ENCODE measurements at regions not wholly inside any gene's neighbourhood (a gene's known extent, or its start where the extent isn't known, plus 50 kb on each side); places are given as distances from the start of the nearest gene placed in this dataset.

DNA sequence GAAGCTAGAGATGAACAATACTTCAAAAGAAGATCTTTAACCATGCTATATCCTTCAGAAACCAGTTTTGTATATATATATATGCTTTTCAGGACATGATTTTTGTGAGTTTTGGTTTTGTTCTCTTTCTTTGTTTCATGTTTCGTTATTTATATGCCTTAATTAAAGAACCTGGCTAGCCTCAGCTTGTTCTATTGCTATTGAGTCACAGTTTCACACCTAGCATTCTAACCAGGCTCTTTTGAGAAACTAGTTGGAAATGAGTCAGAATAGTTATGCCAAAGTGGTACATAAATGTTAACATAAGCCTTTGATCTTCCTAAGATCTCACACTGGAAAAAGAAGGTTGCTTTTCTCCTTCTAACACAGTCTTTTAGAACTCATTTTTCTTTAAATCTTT lies 1925.2 kb downstream of the OLFM4 start:
- H3K27me3 ChIP-seq (ENCODE audit: control insufficient read depth, insufficient read depth, low read length) = no peaks in the 10 kb centered on the region
- no peak overlapping the region for H3K4me3 ChIP-seq (ENCODE audit: low read depth, low read length)
- H3K27ac ChIP-seq (ENCODE audit: low read depth, low read length) = no peak overlapping the region
- no peak for DNase-seq (ENCODE audit: low read depth in 4 of 6, low spot score in 6 of 6)
- H3K36me3 ChIP-seq (ENCODE audit: control insufficient read depth, insufficient read depth, low read length) = no peaks in the 10 kb centered on the region
- WGBS (ENCODE audit: insufficient coverage) = no CpG with 5 or more reads among the region's 1 CpG
- no peaks in the 10 kb centered on the region for H3K4me1 ChIP-seq (ENCODE audit: control insufficient read depth, insufficient read depth, low read length)
- no peaks in the 10 kb centered on the region for H3K9me3 ChIP-seq (ENCODE audit: control insufficient read depth, insufficient read depth, low read length)

DNA sequence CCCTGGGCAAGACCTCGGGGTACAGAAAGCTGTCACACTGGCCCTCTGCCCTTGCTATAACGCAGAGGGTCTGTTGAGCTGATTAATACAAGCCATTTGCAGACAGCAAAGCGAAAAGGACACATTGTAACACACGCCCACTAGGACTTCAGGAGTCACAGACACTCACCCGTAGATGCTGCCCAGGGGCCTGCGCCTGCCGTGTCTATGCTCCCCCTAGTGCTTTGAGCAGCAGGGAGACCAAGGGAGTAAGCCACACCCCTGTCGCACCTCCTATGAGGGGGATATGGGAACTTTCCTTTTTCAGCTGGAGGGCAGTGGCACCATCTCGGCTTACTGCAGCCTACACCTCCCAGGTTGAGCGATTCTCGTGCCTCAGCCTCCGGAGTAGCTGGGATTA lies 1930.2 kb downstream of the OLFM4 start:
- Histone ChIP-seq H3K9me3 (ENCODE audit: control insufficient read depth, insufficient read depth, low read length) (no peaks in the 10 kb centered on the region), H3K27ac (ENCODE audit: low read depth, low read length) (no peak overlapping the region), H3K4me1 (ENCODE audit: control insufficient read depth, insufficient read depth, low read length) (no peaks in the 10 kb centered on the region), H3K36me3 (ENCODE audit: control insufficient read depth, insufficient read depth, low read length) (no peaks in the 10 kb centered on the region), H3K27me3 (ENCODE audit: control insufficient read depth, insufficient read depth, low read length) (no peaks in the 10 kb centered on the region), H3K4me3 (ENCODE audit: low read depth, low read length) (no peak overlapping the region)
- DNase-seq (ENCODE audit: low read depth in 4 of 6, low spot score in 6 of 6) = no peak
- whole genome bisulfite sequencing (ENCODE audit: insufficient coverage) = 95% methylated on average over 12 of the region's 12 CpGs

DNA sequence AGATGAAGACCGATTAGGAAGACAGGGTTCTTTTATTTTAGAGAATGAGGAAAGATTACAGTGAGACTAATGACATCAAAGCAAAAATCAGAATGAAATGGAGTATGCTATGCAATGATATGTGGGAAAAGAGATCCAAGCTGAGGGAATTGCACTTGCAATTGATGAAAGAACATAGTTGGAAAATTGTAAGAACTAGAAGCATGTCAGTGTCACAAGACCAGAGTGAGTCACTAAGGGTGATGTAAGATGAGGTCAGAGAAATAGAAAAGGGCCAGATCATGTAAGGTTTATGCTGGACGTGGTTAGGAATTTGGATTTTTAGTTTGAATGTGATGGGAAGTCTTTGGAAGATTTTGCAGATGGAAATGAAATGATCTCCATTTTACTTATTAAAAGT lies 1937.3 kb downstream of the OLFM4 start:
- no peak overlapping the region for H3K4me3 ChIP-seq (ENCODE audit: low read depth, low read length)
- no peak for DNase-seq (ENCODE audit: low read depth in 4 of 6, low spot score in 6 of 6)
- H3K9me3 ChIP-seq (ENCODE audit: control insufficient read depth, insufficient read depth, low read length) = no peaks in the 10 kb centered on the region
- WGBS (ENCODE audit: insufficient coverage) = 100% methylated on average over 1 of the region's 2 CpGs
- no peaks in the 10 kb centered on the region for H3K36me3 ChIP-seq (ENCODE audit: control insufficient read depth, insufficient read depth, low read length)
- no peaks in the 10 kb centered on the region for H3K4me1 ChIP-seq (ENCODE audit: control insufficient read depth, insufficient read depth, low read length)
- no peaks in the 10 kb centered on the region for H3K27me3 ChIP-seq (ENCODE audit: control insufficient read depth, insufficient read depth, low read length)
- H3K27ac ChIP-seq (ENCODE audit: low read depth, low read length) = no peak overlapping the region

DNA sequence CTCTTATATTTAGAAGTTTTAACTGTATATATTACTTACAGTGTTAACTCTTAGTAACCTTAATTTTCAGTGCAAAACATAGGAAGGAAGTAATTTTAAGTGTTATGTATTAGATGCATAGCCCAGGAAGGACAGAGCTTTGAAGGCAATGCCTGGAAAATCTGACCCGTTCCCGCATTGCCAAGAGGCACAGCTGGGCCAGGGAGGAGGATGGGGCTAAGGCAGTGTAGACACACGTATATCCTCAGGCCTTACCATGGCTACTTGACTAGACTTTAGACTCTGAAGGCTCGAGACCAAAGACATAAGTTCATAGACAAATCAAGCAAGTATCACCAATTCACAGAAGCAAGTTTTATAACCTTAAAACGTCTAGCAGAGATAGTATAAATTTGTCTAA lies 1944.2 kb downstream of the OLFM4 start:
- no peak for DNase-seq (ENCODE audit: low read depth in 4 of 6, low spot score in 6 of 6)
- H3K27me3 ChIP-seq (ENCODE audit: control insufficient read depth, insufficient read depth, low read length) = no peaks in the 10 kb centered on the region
- no peaks in the 10 kb centered on the region for H3K4me1 ChIP-seq (ENCODE audit: control insufficient read depth, insufficient read depth, low read length)
- no peak overlapping the region for H3K4me3 ChIP-seq (ENCODE audit: low read depth, low read length)
- no peaks in the 10 kb centered on the region for H3K9me3 ChIP-seq (ENCODE audit: control insufficient read depth, insufficient read depth, low read length)
- no peaks in the 10 kb centered on the region for H3K36me3 ChIP-seq (ENCODE audit: control insufficient read depth, insufficient read depth, low read length)
- no peak overlapping the region for H3K27ac ChIP-seq (ENCODE audit: low read depth, low read length)
- WGBS (ENCODE audit: insufficient coverage) = 96% methylated on average over 4 of the region's 5 CpGs

DNA sequence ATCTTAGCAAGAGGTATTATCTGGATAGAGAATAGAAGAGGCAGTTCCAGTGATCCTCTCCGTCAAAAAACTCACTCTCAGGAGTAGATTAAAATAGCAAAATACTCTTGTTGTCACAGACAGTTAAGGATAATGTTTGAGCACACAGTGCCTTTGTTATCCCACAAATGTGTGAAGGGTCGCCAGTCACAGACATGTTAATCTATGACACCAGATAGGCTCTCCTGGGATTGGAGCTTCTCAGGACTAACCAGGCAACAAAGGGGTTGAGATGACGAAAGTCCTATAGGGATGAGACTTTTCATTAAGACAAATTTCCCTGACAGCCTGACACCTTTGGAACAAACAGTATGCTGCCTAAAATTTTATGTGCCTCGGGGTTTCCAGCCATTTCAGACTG lies 1947.1 kb downstream of the OLFM4 start:
- no peak for DNase-seq (ENCODE audit: low read depth in 4 of 6, low spot score in 6 of 6)
- WGBS (ENCODE audit: insufficient coverage) = 92% methylated on average over 2 of the region's 4 CpGs
- H3K36me3 ChIP-seq (ENCODE audit: control insufficient read depth, insufficient read depth, low read length) = no peaks in the 10 kb centered on the region
- no peak overlapping the region for H3K4me3 ChIP-seq (ENCODE audit: low read depth, low read length)
- no peaks in the 10 kb centered on the region for H3K9me3 ChIP-seq (ENCODE audit: control insufficient read depth, insufficient read depth, low read length)
- H3K27me3 ChIP-seq (ENCODE audit: control insufficient read depth, insufficient read depth, low read length) = no peaks in the 10 kb centered on the region
- no peaks in the 10 kb centered on the region for H3K4me1 ChIP-seq (ENCODE audit: control insufficient read depth, insufficient read depth, low read length)
- H3K27ac ChIP-seq (ENCODE audit: low read depth, low read length) = no peak overlapping the region

DNA sequence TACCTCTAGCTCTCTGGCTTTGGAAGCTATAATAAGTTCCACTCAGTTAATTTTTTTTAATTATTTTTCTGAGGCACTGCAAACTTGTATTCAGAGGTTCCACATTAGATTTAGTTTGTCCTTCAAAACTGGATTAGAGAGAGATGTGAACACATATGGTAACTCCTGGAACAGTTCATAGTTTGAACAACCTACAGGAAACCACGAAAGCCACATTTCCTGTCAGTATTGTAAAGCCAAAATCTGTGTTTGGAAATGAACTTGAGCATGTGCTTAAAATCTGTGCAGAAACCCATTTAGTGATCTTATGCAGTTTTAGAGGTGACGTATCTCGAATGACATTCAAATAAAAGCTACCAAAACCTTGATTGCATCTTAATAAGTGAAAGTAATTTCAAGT lies 1952.0 kb downstream of the OLFM4 start:
- no CpG with 5 or more reads among the region's 3 CpGs for WGBS (ENCODE audit: insufficient coverage)
- Histone ChIP-seq H3K27ac (ENCODE audit: low read depth, low read length) (no peak overlapping the region), H3K27me3 (ENCODE audit: control insufficient read depth, insufficient read depth, low read length) (no peaks in the 10 kb centered on the region), H3K4me1 (ENCODE audit: control insufficient read depth, insufficient read depth, low read length) (no peaks in the 10 kb centered on the region), H3K36me3 (ENCODE audit: control insufficient read depth, insufficient read depth, low read length) (no peaks in the 10 kb centered on the region), H3K9me3 (ENCODE audit: control insufficient read depth, insufficient read depth, low read length) (no peaks in the 10 kb centered on the region), H3K4me3 (ENCODE audit: low read depth, low read length) (no peak overlapping the region)
- DNase-seq (ENCODE audit: low read depth in 4 of 6, low spot score in 6 of 6) = peak in 1 of 6 donors; percentile 18

DNA sequence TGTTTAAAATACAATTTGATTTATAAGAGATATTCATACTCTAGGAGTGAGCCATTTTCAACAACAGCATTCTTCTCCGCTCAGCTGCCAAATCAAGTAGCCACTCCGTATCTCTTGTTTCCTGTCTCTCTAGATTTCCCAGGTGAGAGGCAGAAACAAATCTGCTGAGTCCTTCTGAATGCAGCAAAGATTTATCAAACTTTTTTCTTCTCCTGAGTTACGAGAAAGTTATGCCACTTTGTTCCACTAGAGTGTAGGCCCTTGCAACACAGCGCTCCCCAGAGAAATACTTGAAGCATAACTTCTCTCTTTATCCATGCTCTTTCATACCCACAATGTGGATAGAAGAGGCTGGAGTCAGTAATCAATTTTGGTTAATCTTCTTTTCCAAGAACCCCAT lies 1960.8 kb downstream of the OLFM4 start:
- H3K27me3 ChIP-seq (ENCODE audit: control insufficient read depth, insufficient read depth, low read length) = no peaks in the 10 kb centered on the region
- H3K9me3 ChIP-seq (ENCODE audit: control insufficient read depth, insufficient read depth, low read length) = no peaks in the 10 kb centered on the region
- no peak for DNase-seq (ENCODE audit: low read depth in 4 of 6, low spot score in 6 of 6)
- H3K4me3 ChIP-seq (ENCODE audit: low read depth, low read length) = no peak overlapping the region
- 89% methylated on average over 3 of the region's 4 CpGs for WGBS (ENCODE audit: insufficient coverage)
- no peaks in the 10 kb centered on the region for H3K36me3 ChIP-seq (ENCODE audit: control insufficient read depth, insufficient read depth, low read length)
- H3K27ac ChIP-seq (ENCODE audit: low read depth, low read length) = no peak overlapping the region
- H3K4me1 ChIP-seq (ENCODE audit: control insufficient read depth, insufficient read depth, low read length) = no peaks in the 10 kb centered on the region

DNA sequence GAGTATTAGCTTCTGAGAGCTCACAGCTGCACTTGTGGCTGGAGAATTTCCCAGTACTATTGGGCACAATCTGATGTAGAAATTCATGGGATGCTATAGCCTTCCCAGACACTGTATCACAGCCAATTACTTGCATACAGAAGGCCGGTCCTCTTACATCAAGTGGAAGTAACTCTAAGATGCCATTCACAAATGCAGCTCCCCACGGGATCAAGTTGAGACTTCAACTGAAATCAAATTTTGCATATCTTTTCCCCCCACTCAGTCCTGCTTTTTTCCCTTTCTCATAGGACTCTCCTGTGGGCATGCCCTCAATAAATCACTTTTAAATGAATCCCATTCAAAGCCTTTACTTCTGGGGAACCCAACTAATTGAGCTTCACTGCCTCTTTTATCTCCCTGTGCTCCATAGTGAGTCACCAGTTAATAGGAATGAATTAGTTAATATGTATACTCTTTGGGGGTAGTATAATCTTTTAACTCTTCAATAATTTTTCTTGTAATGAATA lies 1970.8 kb downstream of the OLFM4 start:
- H3K27ac ChIP-seq (ENCODE audit: low read depth, low read length) = no peak overlapping the region
- H3K4me1 ChIP-seq (ENCODE audit: control insufficient read depth, insufficient read depth, low read length) = no peaks in the 10 kb centered on the region
- 41% methylated on average over 2 of the region's 2 CpGs for WGBS (ENCODE audit: insufficient coverage)
- no peak overlapping the region for H3K4me3 ChIP-seq (ENCODE audit: low read depth, low read length)
- DNase-seq (ENCODE audit: low read depth in 4 of 6, low spot score in 6 of 6) = peak in 1 of 6 donors; percentile 2
- H3K36me3 ChIP-seq (ENCODE audit: control insufficient read depth, insufficient read depth, low read length) = no peaks in the 10 kb centered on the region
- H3K9me3 ChIP-seq (ENCODE audit: control insufficient read depth, insufficient read depth, low read length) = no peaks in the 10 kb centered on the region
- no peaks in the 10 kb centered on the region for H3K27me3 ChIP-seq (ENCODE audit: control insufficient read depth, insufficient read depth, low read length)

DNA sequence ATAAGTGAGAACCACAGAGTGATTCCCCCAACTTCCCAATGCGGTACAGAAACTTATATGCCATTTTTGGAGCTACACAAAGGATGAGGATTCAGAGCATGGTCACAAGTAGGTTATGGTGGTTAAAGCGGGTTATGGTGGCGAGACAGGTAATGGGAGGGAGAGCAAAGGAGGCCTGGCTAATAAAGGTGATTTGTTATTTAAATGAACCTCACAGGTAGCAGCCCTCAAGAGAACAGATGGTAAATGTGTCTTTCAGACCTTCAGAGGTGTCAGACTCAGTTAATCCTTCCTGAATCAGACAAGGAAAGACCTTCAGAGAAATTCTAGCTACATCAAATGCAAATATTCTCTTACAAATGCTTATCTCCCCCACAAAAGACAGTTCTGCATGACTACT lies 1971.4 kb downstream of the OLFM4 start:
- Histone ChIP-seq H3K27ac (ENCODE audit: low read depth, low read length) (no peak overlapping the region), H3K9me3 (ENCODE audit: control insufficient read depth, insufficient read depth, low read length) (no peaks in the 10 kb centered on the region), H3K4me3 (ENCODE audit: low read depth, low read length) (no peak overlapping the region), H3K36me3 (ENCODE audit: control insufficient read depth, insufficient read depth, low read length) (no peaks in the 10 kb centered on the region), H3K27me3 (ENCODE audit: control insufficient read depth, insufficient read depth, low read length) (no peaks in the 10 kb centered on the region), H3K4me1 (ENCODE audit: control insufficient read depth, insufficient read depth, low read length) (no peaks in the 10 kb centered on the region)
- 88% methylated on average over 3 of the region's 3 CpGs for WGBS (ENCODE audit: insufficient coverage)
- DNase-seq (ENCODE audit: low read depth in 4 of 6, low spot score in 6 of 6) = no peak

DNA sequence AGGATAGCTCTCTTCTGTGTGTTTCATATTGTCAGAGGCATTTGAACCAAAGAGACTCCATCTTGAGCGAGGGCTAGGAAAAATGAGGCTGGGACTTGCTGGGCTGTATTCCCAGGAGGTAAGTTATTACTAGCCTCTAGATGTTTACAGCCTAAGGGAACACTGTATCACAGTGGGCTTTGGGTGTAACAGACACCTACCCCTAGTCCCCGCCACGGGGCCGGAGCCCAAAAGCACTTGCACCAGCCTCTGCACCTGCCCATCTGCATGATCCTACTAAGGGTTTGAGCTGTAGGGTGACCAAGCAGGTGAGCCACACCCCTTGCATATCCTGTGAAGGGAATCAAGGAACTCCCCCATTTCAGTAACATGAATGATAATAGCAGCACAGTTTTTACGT lies 1972.2 kb downstream of the OLFM4 start:
- H3K36me3 ChIP-seq (ENCODE audit: control insufficient read depth, insufficient read depth, low read length) = no peaks in the 10 kb centered on the region
- H3K27me3 ChIP-seq (ENCODE audit: control insufficient read depth, insufficient read depth, low read length) = no peaks in the 10 kb centered on the region
- DNase-seq (ENCODE audit: low read depth in 4 of 6, low spot score in 6 of 6) = no peak
- H3K27ac ChIP-seq (ENCODE audit: low read depth, low read length) = no peak overlapping the region
- H3K9me3 ChIP-seq (ENCODE audit: control insufficient read depth, insufficient read depth, low read length) = no peaks in the 10 kb centered on the region
- no peaks in the 10 kb centered on the region for H3K4me1 ChIP-seq (ENCODE audit: control insufficient read depth, insufficient read depth, low read length)
- WGBS (ENCODE audit: insufficient coverage) = 88% methylated on average over 3 of the region's 5 CpGs
- no peak overlapping the region for H3K4me3 ChIP-seq (ENCODE audit: low read depth, low read length)
